ENCODE measurements at regions not wholly inside any gene's neighbourhood (a gene's known extent, or its start where the extent isn't known, plus 50 kb on each side); places are given as distances from the start of the nearest gene placed in this dataset.

- no peaks in the 10 kb centered on the region for H3F3A ChIP-seq (replicated peaks; ENCODE audit: insufficient read depth)
- no peaks in the 10 kb centered on the region for H3K79me2 ChIP-seq (ENCODE audit: insufficient read depth)
- H3K9ac ChIP-seq: no peak overlapping the region
- WGBS (ENCODE audit: low lambda C conversion rate): 5% methylated on average over 2 of the region's 2 CpGs
- H3K4me2 ChIP-seq: no peak overlapping the region
- no peak overlapping the region for H2AFZ ChIP-seq (ENCODE audit: low read depth)
- TF ChIP-seq TEAD4 (IDR thresholded peaks at IDR 0.05; ENCODE audit: borderline replicate concordance, insufficient read depth): no peak
- no peak for TF ChIP-seq USF2 (IDR thresholded peaks at IDR 0.05; ENCODE audit: borderline replicate concordance, low read depth, low read length)
- TF ChIP-seq RFX5 (IDR thresholded peaks at IDR 0.05; ENCODE audit: low read length): no peak
- no peak for TF ChIP-seq FOXM1 (IDR thresholded peaks at IDR 0.05; ENCODE audit: low read depth)
- TF ChIP-seq CHD2 (IDR thresholded peaks at IDR 0.05; ENCODE audit: low read length, partially characterized antibody): no peak
- no peak for TF ChIP-seq REST (IDR thresholded peaks at IDR 0.05; ENCODE audit: low read depth, low read length)
- TF ChIP-seq MAX (IDR thresholded peaks at IDR 0.05; ENCODE audit: low read depth): no peak
- no peak for TF ChIP-seq RXRA (IDR thresholded peaks at IDR 0.05; ENCODE audit: borderline replicate concordance, low read depth)
- TF ChIP-seq TAF1 (IDR thresholded peaks at IDR 0.05; ENCODE audit: borderline replicate concordance, low read depth, low read length): no peak
- no peak for TF ChIP-seq MEF2A (IDR thresholded peaks at IDR 0.05; ENCODE audit: borderline replicate concordance, low read depth)
- no peaks in the 10 kb centered on the region for H3K4me1 ChIP-seq (ENCODE audit: control insufficient read depth in 1 of 2, insufficient read depth in 2 of 2, low read depth in 1 of 2, low read length in 1 of 2)
- H3K9me2 ChIP-seq: no peaks in the 10 kb centered on the region
- no peaks in the 10 kb centered on the region for H3K36me3 ChIP-seq (replicated peaks in 1 of 2; ENCODE audit: control insufficient read depth in 1 of 2, insufficient read depth in 2 of 2, low read length in 1 of 2)
- no peak overlapping the region for H3K27ac ChIP-seq (ENCODE audit: low read depth in 2 of 2, low read length in 1 of 2)
- H3K9me3 ChIP-seq: no peaks in the 10 kb centered on the region
- no peak overlapping the region for H3K4me3 ChIP-seq (ENCODE audit: low read depth in 2 of 2, low read length in 1 of 2)
- no peaks in the 10 kb centered on the region for H4K20me1 ChIP-seq (ENCODE audit: insufficient read depth)
- no peaks in the 10 kb centered on the region for H3K27me3 ChIP-seq (ENCODE audit: insufficient read depth)
- DNase-seq: no peak
- ChIA-PET CTCF (interaction anchor here (0.7 kb wide), 1 partner anchor 7 kb away, joined by 3 read pairs; no protein-coding TSS in a partner anchor), POLR2A (no interaction called here)
Measured at GRCh38 chr16:59686405-59686804, 952.3 kb upstream of the GOT2 start.

- H3K79me2 ChIP-seq (ENCODE audit: insufficient read depth): no peaks in the 10 kb centered on the region
- DNase-seq: no peak
- no peaks in the 10 kb centered on the region for H3F3A ChIP-seq (replicated peaks; ENCODE audit: insufficient read depth)
- no peaks in the 10 kb centered on the region for H3K4me1 ChIP-seq (ENCODE audit: control insufficient read depth in 1 of 2, insufficient read depth in 2 of 2, low read depth in 1 of 2, low read length in 1 of 2)
- H3K27ac ChIP-seq (ENCODE audit: low read depth in 2 of 2, low read length in 1 of 2): no peak overlapping the region
- H3K9ac ChIP-seq: no peak overlapping the region
- ChIA-PET CTCF (no interaction called here), POLR2A (no interaction called here)
- H3K9me2 ChIP-seq: no peaks in the 10 kb centered on the region
- H4K20me1 ChIP-seq (ENCODE audit: insufficient read depth): no peaks in the 10 kb centered on the region
- H2AFZ ChIP-seq (ENCODE audit: low read depth): no peak overlapping the region
- no peak overlapping the region for H3K4me3 ChIP-seq (ENCODE audit: low read depth in 2 of 2, low read length in 1 of 2)
- no peaks in the 10 kb centered on the region for H3K36me3 ChIP-seq (replicated peaks in 1 of 2; ENCODE audit: control insufficient read depth in 1 of 2, insufficient read depth in 2 of 2, low read length in 1 of 2)
- no peaks in the 10 kb centered on the region for H3K9me3 ChIP-seq
- no peak overlapping the region for H3K4me2 ChIP-seq
- no peaks in the 10 kb centered on the region for H3K27me3 ChIP-seq (ENCODE audit: insufficient read depth)
- TF ChIP-seq FOXM1 (IDR thresholded peaks at IDR 0.05; ENCODE audit: low read depth): no peak
- no peak for TF ChIP-seq USF2 (IDR thresholded peaks at IDR 0.05; ENCODE audit: borderline replicate concordance, low read depth, low read length)
- no peak for TF ChIP-seq JUND (IDR thresholded peaks at IDR 0.05)
- no peak for TF ChIP-seq MAX (IDR thresholded peaks at IDR 0.05; ENCODE audit: low read depth)
- TF ChIP-seq GABPA (IDR thresholded peaks at IDR 0.05; ENCODE audit: low read depth): no peak
- TF ChIP-seq SMC3 (IDR thresholded peaks at IDR 0.05; ENCODE audit: low read depth, low read length): no peak
- no peak for TF ChIP-seq CTCF (IDR thresholded peaks at IDR 0.05)
- no peak for TF ChIP-seq RFX5 (IDR thresholded peaks at IDR 0.05; ENCODE audit: low read length)
- TF ChIP-seq NFIC (IDR thresholded peaks at IDR 0.05; ENCODE audit: borderline replicate concordance): no peak
- no peak for TF ChIP-seq MEF2A (IDR thresholded peaks at IDR 0.05; ENCODE audit: borderline replicate concordance, low read depth)
- TF ChIP-seq RAD21 (IDR thresholded peaks at IDR 0.05; ENCODE audit: low read length): no peak
- no peak for TF ChIP-seq PBX3 (IDR thresholded peaks at IDR 0.05)
- no peak for TF ChIP-seq EP300 (IDR thresholded peaks at IDR 0.05; ENCODE audit: borderline replicate concordance in 1 of 2, low read depth in 1 of 2, low read length in 1 of 2)
- TF ChIP-seq POLR2AphosphoS5 (IDR thresholded peaks at IDR 0.05; ENCODE audit: low read depth, low read length): no peak
- TF ChIP-seq FOXJ3 (CRISPR knock-in tag; IDR thresholded peaks at IDR 0.05): no peak
Measured at GRCh38 chr16:59684911-59685310, 950.8 kb upstream of the GOT2 start.

Measured in SK-N-SH (cell line).